LNCAP (cell line): ENCODE measurements at regions not wholly inside any gene's neighbourhood (a gene's known extent, or its start where the extent isn't known, plus 50 kb on each side); places are given as distances from the start of the nearest gene placed in this dataset.

Experiments
- TF ChIP-seq, protein P1 (sequence below): fragments of 450-650 bp; IDR thresholded peaks from 2 replicates; pipeline ENCODE4 v1.5.1; 2017; ENCODE audit warnings: mild to moderate bottlenecking

DNA sequence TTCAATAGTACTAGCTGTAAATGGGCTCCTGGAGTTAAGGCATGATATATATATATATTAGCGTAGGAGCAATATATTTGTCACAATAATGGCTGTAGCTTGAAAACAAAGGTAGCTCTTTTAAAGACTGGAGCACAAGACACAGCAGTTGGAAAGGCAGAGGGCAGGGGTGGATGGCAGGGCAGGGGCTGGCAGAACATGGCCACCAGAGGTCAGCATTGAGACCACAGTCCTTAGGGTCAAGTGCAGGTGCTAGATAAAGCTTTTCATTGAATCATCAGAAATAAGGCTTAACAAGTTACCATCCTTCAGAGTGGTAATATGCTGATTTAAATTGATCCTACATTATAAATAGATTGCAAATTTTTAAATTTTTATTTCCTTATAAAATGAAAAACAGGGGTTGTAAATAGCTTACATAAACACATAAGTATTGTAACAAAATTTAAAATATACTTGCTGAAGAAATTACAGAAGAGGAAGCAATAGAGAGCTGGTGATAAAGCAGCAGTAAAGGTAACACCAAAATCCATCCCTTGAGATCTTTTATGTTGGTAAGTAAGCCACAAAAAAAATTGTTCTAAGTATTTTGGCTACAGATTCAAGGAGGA lies 161.2 kb upstream of the PIEZO2 start:
- TF ChIP-seq, protein P1, sequence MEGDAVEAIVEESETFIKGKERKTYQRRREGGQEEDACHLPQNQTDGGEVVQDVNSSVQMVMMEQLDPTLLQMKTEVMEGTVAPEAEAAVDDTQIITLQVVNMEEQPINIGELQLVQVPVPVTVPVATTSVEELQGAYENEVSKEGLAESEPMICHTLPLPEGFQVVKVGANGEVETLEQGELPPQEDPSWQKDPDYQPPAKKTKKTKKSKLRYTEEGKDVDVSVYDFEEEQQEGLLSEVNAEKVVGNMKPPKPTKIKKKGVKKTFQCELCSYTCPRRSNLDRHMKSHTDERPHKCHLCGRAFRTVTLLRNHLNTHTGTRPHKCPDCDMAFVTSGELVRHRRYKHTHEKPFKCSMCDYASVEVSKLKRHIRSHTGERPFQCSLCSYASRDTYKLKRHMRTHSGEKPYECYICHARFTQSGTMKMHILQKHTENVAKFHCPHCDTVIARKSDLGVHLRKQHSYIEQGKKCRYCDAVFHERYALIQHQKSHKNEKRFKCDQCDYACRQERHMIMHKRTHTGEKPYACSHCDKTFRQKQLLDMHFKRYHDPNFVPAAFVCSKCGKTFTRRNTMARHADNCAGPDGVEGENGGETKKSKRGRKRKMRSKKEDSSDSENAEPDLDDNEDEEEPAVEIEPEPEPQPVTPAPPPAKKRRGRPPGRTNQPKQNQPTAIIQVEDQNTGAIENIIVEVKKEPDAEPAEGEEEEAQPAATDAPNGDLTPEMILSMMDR, result peak; percentile 96

DNA sequence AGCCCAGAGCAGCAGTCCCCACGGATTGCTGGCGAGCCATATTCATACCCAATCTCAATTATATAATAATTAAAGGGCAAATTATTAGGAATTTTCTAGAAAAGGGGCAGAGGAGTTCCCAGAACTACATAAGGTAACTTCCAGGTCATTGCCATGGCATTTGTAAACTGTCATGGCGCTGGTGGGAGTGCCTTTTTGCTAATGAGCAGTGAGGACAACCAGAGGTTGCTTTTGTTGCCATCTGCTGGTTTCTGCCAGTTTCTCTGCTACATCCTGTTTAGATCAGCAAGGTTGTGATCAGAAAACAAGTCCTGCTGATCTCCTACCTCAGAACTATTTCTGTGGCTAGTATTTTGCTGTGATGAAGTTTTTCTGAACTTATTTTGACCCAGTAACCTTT lies 159.8 kb upstream of the PIEZO2 start:
- TF ChIP-seq, protein P1, result peak; percentile 43; the same call in 1 of the 2 replicates

DNA sequence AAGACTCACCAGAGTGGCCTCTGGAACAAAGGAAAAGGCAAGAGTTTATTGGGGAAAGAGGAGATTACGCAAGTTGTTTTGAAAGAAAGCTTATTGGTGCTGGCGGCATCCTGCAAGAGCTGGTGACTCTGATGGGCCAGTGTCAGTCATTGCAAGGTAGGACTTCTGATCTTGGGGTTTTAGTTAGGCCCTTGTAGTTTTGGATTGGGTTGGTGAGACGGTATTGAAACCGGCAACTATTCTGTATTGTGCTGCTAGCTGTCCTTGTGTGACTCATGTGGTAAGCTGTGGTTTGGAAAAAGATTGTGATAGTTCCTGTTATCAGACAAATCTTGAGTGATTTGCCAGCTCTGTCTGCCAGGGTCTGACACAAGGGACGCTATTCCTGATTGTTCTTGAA lies 159.1 kb upstream of the PIEZO2 start:
- TF ChIP-seq, protein P1, result no peak

DNA sequence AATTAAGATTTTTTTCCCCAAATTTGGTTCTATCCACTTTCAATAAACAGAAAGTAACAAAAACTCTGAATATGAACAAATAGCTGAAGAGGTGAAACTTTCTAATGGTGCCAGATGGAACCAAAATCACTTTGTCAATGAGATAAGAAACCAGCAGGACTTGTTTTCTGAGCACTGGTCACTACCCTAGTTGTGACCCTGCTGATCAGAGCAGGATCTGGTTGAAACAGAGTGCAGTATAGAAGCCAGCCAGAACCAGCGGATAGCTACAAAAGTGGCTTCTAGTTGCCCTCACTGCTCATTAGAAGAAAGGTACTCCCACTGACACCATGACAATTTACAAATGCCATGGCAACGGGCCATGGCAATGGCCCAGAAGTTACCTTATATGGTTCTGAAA lies 158.3 kb upstream of the PIEZO2 start:
- TF ChIP-seq, protein P1, result no peak

DNA sequence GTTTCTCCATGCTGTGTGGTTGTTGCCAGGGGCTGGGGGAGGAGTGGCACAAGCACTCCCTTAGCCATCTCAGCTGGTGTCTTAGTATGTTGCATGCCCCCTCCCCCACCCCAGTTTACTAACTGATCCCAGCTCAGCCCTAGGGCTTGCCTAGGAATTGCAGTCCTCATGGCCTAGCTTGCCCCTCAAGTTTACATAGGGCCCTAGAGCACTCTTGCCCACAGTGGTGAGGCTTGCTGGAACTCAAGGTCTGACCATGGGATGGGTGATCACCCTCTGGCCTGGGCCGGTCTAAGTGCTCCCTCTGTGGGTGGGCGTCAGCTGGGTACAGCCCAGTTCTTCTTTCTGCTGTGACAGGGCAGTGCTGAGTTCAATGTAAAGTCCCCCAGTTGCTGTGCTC lies 156.1 kb upstream of the PIEZO2 start:
- TF ChIP-seq, protein P1, result no peak

DNA sequence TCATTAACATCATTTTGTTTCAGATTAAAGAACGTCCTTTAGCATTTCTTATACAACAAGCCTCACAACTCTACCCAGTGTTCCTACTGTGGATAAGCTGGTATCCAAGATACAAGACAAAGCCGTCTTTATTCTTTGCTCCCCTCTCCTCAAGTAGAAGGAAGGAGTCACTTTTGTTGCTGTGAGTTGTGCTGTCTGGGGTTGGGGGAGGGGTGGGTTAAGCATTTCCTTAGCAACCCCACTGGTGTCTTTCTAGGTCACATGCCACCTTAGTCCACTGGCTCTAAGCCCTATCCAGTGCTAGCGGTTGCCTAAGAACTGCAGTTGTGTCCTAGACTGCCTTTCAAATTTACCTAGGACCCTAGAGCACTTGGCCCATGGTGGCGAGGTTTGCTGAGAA lies 155.6 kb upstream of the PIEZO2 start:
- TF ChIP-seq, protein P1, result no peak

DNA sequence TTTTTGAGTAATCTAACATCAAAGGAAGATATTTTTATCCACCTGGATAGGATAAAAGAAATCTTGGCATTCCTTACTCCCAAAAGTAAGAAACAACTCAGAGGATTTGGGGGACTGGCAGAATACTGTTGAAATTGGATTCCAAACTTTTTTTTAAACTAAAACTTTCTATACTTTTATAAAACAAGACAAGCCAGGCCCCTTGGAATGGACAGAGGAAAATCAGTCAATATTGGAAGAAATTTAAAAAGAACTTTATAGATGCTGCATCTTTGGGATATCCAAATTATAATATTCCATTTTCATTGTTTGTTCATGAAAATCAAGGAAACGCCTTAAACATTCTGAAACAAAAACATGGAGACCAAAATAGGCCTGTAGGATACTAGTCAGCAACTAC lies 147.6 kb upstream of the PIEZO2 start:
- TF ChIP-seq, protein P1, result no peak

DNA sequence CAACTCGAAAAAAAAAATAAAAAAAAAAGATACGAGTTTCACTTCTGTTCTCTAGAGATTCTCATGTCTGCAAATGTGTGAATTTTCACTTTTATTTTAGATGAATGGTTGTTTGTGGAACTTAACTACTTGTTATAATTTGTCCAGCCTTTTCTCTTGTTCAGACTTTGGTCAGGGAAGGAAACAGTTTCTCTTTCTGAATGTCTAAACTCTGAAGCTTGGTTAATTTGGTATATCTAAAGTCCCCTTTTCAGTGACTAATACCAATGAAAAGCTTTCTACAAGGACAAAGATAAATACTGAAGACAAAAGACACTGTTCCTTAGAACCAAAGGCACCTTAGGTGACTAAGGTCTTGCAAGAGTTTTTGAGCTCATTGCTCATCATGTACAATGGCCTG lies 144.4 kb upstream of the PIEZO2 start:
- TF ChIP-seq, protein P1, result no peak
